Fibroblast of pulmonary artery (primary cell): ENCODE measurements at regions not wholly inside any gene's neighbourhood (a gene's known extent, or its start where the extent isn't known, plus 50 kb on each side); places are given as distances from the start of the nearest gene placed in this dataset.

ENCODE experiments used
- DNase-seq: peaks from one replicate; pipeline ENCODE4 v3.0.0-alpha.2; 2010; ENCODE audit warnings: low read depth
- H3K4me3 ChIP-seq: replicated peaks from 2 replicates; pipeline ENCODE4 v1.5.1; 2011; ENCODE audit warnings: low read depth, mild to moderate bottlenecking, control low read depth, low read length, moderate library complexity
- CTCF ChIP-seq: IDR thresholded peaks from 2 replicates; pipeline ENCODE4 v1.5.1; 2011; ENCODE audit warnings: mild to moderate bottlenecking, control low read depth, low read length, inconsistent platforms; ENCODE audit errors: missing control alignments

DNA sequence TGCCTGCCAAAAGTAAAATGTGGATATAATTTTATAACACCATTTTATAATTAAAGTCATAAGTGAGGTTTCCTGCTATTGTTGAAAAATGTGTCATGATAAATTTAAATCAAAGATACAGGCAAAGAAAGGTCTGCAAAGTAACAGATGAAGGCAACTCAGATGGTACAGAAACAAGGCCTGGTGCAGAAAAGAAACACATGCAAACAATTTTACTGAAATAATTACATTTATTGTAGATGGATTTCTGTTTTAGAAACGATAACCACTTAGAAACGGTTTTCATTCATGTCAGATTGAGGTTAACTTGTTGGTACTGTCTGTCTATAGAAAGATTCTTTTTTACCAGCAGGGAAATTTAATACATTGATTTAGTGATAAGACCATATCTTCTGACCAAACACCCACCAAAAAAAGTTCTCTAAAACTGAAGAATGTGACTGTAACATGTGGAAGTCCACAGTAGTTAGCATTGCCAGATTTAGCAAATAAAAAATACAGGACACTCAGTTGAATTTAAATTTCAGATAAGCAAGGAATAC is 105.5 kb upstream of the FERMT1 start:
- DNase-seq, result no peak
- TF ChIP-seq CTCF, result no peak

DNA sequence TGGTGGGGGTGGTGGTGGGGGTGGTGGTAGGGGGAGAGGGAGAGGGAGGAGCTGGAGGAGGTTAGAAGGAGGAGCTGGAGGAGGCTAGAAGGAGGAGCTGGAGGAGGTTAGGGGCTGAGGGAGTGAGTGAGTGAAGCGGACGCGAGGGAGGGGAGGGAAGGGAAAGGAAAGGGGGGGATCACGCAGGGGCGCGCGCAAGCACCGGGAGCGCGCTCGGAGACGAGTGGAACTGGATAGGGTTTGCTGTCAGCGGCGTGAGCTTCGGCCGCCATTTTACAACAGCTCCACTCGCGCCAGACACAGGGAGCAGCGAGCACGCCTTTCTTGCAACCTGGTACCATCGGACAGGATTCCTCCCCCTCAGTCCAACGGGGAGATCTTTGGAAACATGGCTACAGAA is 90.5 kb upstream of the FERMT1 start:
- no peak overlapping the region for H3K4me3 ChIP-seq
- no peak for DNase-seq
- TF ChIP-seq CTCF, result no peak

More for the DNA sequence above, 105.5 kb upstream of the FERMT1 start:
- no peak overlapping the region for H3K4me3 ChIP-seq

GRCh38 chr20:6212903-6213302 is 90.1 kb upstream of the FERMT1 start:
- no peak for TF ChIP-seq CTCF
- no peak overlapping the region for H3K4me3 ChIP-seq

GRCh38 chr20:6209093-6209492 is 86.3 kb upstream of the FERMT1 start:
- no peak for TF ChIP-seq CTCF
- DNase-seq, result no peak
- no peak overlapping the region for H3K4me3 ChIP-seq

More at GRCh38 chr20:6212903-6213302, 90.1 kb upstream of the FERMT1 start:
- DNase-seq, result no peak

DNA sequence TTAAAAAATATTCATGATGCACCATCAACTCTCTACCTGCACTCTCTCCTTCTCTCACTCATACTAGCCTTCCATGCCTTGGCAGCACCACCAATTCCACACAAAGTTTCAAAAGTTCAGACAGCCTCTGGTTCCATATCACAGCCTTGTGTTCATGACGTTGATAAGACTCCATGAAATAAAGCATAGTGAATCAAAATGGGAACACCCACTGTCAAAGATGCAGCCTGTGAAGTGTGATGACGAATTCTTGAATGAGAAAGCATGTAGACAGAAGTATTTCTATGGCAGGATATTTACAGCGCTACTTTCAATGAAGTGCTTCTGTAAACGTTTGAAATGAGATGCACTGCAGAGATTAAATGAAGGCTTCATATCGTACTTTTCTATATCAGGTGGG is 77.3 kb upstream of the FERMT1 start:
- TF ChIP-seq CTCF, result no peak
- H3K4me3 ChIP-seq, result no peak overlapping the region
- DNase-seq, result no peak

DNA sequence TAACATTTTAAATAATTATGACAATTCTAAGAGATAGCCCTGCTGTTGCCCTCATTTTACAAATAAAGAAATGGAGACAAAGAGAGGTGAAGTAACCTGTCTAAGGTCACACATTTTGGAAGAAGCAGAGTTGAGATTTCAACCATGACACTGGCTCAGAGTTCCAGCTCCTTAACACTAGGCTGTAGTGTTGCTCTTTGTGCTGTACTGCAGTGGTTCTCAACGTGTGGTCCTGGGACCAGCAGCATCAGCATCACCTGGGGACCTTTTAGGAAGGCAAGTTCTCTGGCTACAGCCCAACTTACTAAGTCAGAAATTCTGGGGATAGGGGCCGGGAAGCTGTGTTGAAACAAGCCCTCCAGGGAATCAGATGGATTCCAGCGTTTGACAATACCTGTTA is 62.4 kb upstream of the FERMT1 start:
- peak; percentile 2 for TF ChIP-seq CTCF
- DNase-seq, result no peak
- no peak overlapping the region for H3K4me3 ChIP-seq

DNA sequence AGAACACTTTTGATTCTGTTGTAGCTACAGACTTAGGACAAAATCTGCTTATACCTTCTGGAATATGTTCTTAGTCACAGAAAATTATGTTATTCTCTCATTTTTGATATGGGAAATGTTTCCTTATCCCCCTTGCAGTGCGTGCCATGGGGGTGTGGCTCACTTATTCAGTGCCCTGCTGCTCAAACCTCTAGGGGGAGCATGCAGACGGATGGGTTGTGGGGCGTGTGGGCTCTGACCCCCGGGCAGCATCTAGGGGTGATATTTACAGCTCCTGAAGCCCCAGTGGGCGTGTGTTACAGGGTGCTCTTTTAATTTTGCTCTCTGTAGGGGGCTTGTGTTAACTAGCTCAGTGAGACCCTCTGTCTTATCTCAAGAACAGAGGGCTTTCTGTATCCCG is 61.3 kb upstream of the FERMT1 start:
- H3K4me3 ChIP-seq, result no peak overlapping the region
- DNase-seq, result no peak
- TF ChIP-seq CTCF, result peak; percentile 13
